ENCODE measurements at regions not wholly inside any gene's neighbourhood (a gene's known extent, or its start where the extent isn't known, plus 50 kb on each side); places are given as distances from the start of the nearest gene placed in this dataset.

DNA sequence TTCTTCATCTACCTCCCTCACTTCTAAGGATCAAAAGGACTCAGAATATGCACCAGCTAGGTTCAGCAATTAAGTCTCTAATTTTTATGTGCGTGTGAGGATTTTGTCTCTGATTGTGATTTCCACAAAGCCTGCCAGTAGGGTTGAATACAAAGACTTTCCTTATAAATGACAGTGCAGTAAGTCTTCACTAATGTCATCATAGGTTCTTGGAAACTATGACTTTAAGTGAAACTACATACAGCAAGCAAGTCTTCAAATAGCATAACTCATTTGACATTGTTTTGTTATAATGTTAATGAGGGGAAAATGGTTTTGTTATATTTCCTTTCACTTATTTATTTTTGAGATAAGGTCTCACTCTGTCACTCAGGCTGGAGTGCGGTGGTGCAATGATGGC lies 526.3 kb upstream of the DCC start:
- TF ChIP-seq POLR2A (IDR thresholded peaks at IDR 0.05; ENCODE audit: low read length) (no peak), GATA1 (IDR thresholded peaks at IDR 0.05; ENCODE audit: low read depth, low read length) (no peak)
